Neuronal stem cell (in vitro differentiated cells): ENCODE measurements at regions not wholly inside any gene's neighbourhood (a gene's known extent, or its start where the extent isn't known, plus 50 kb on each side); places are given as distances from the start of the nearest gene placed in this dataset.
A peak's percentile ranks its signal among the peaks of the same experiment; 100 is the strongest.

ENCODE experiments used
- DNase-seq: peaks from one replicate; pipeline ENCODE4 v3.0.0-alpha.2; 2013; ENCODE audit warnings: low spot score
- H2AFZ ChIP-seq: one replicate; pipeline ENCODE4 v1.6.1; 2013; ENCODE audit warnings: mild to moderate bottlenecking, low read length, inconsistent platforms
- H2AK5ac ChIP-seq: 2 replicates; pipeline ENCODE4 v1.6.1; 2013; ENCODE audit warnings: low read depth, mild to moderate bottlenecking, inconsistent platforms, low read length, moderate library complexity, mixed read lengths
- H2BK120ac ChIP-seq: 2 replicates; pipeline ENCODE4 v1.6.1; 2013; ENCODE audit warnings: low read depth, mild to moderate bottlenecking, inconsistent platforms, low read length, moderate library complexity, mixed read lengths
- H2BK12ac ChIP-seq: one replicate; pipeline ENCODE4 v1.6.1; 2013; ENCODE audit warnings: low read length, inconsistent platforms
- H2BK15ac ChIP-seq: 2 replicates; pipeline ENCODE4 v1.6.1; 2013; ENCODE audit warnings: mild to moderate bottlenecking, low read length, inconsistent platforms, mixed read lengths
- H2BK5ac ChIP-seq: one replicate; pipeline ENCODE4 v1.6.1; 2013; ENCODE audit warnings: inconsistent platforms, mild to moderate bottlenecking, low read length, moderate library complexity
- H3K14ac ChIP-seq: one replicate; pipeline ENCODE4 v1.6.1; 2013; ENCODE audit warnings: low read length, inconsistent platforms
- H3K18ac ChIP-seq: 2 replicates; pipeline ENCODE4 v1.6.1; 2013; ENCODE audit warnings: low read length, inconsistent platforms
- H3K23ac ChIP-seq: 2 replicates; pipeline ENCODE4 v1.6.1; 2013; ENCODE audit warnings: low read depth, mild to moderate bottlenecking, mixed read lengths, low read length, inconsistent platforms; ENCODE audit not compliant: poor library complexity
- H3K27ac ChIP-seq: replicated peaks from 3 replicates; pipeline ENCODE4 v1.5.1; 2013; ENCODE audit warnings: low read length, inconsistent platforms
- H3K27me3 ChIP-seq, 3 experiments: 2 replicates each; pipeline ENCODE4 v1.6.1; 2013; ENCODE audit warnings: low read length in 3 of 3, mild to moderate bottlenecking in 2 of 3, inconsistent platforms in 1 of 3, low read depth in 1 of 3, mixed read lengths in 1 of 3, moderate library complexity in 1 of 3; ENCODE audit not compliant: control insufficient read depth in 3 of 3, insufficient read depth in 3 of 3
- H3K36me3 ChIP-seq, 2 donors: replicated peaks in 1 of 2; 2 replicates each; pipeline ENCODE4 v1.6.1; 2013; ENCODE audit warnings: low read length in 2 of 2; ENCODE audit not compliant: control insufficient read depth in 2 of 2, insufficient read depth in 2 of 2
- H3K4ac ChIP-seq: 2 replicates; pipeline ENCODE4 v1.6.1; 2013; ENCODE audit warnings: inconsistent platforms, mild to moderate bottlenecking, low read length, moderate library complexity
- H3K4me1 ChIP-seq, 2 donors: 1 replicate in 1 of 2; 2 replicates in 1 of 2; pipeline ENCODE4 v1.6.1; 2013; ENCODE audit warnings: low read length in 2 of 2, low read depth in 1 of 2; ENCODE audit not compliant: control insufficient read depth in 2 of 2, insufficient read depth in 1 of 2
- H3K4me2 ChIP-seq: one replicate; pipeline ENCODE4 v1.6.1; 2013; ENCODE audit warnings: mild to moderate bottlenecking, low read length, inconsistent platforms; ENCODE audit not compliant: insufficient read depth, poor library complexity, severe bottlenecking
- H3K4me3 ChIP-seq, 2 donors: 2 replicates each; pipeline ENCODE4 v1.5.1; 2013; ENCODE audit warnings: low read length in 2 of 2, mild to moderate bottlenecking in 2 of 2, inconsistent platforms in 1 of 2, moderate library complexity in 1 of 2
- H3K79me1 ChIP-seq: one replicate; pipeline ENCODE4 v1.6.1; 2013; ENCODE audit warnings: low read depth, mild to moderate bottlenecking, inconsistent platforms, low read length, moderate library complexity
- H3K9ac ChIP-seq: one replicate; pipeline ENCODE4 v1.6.1; 2013; ENCODE audit warnings: mild to moderate bottlenecking, low read depth, low read length, inconsistent platforms; ENCODE audit not compliant: poor library complexity
- H3K9me3 ChIP-seq, 2 donors: replicated peaks in 1 of 2; 2 replicates each; pipeline versions ENCODE3 to v1.6.1; 2013; ENCODE audit warnings: low read length in 2 of 2, mild to moderate bottlenecking in 2 of 2, inconsistent platforms in 1 of 2, low read depth in 1 of 2, mixed read lengths in 1 of 2, moderate library complexity in 1 of 2; ENCODE audit not compliant: control insufficient read depth in 2 of 2, insufficient read depth in 1 of 2
- H4K8ac ChIP-seq: one replicate; pipeline ENCODE4 v1.6.1; 2013; ENCODE audit warnings: low read depth, mild to moderate bottlenecking, inconsistent platforms, low read length, moderate library complexity
- H4K91ac ChIP-seq: one replicate; pipeline ENCODE4 v1.6.1; 2013; ENCODE audit warnings: low read length, low read depth, mild to moderate bottlenecking, inconsistent platforms; ENCODE audit not compliant: poor library complexity
- WGBS, 2 donors: extraction: QIAGEN DNeasy Blood & Tissue Kit; methylation state at CpG; one replicate each; pipeline ENCODE4 v1.1.7; 2013; ENCODE audit warnings: missing lambda C conversion rate in 2 of 2, mixed read lengths in 1 of 2; ENCODE audit not compliant: insufficient read length in 2 of 2, insufficient replicate concordance in 1 of 2; ENCODE audit errors: extremely low coverage in 2 of 2; 5-methylcytosine and 5-hydroxymethylcytosine counted together

DNA sequence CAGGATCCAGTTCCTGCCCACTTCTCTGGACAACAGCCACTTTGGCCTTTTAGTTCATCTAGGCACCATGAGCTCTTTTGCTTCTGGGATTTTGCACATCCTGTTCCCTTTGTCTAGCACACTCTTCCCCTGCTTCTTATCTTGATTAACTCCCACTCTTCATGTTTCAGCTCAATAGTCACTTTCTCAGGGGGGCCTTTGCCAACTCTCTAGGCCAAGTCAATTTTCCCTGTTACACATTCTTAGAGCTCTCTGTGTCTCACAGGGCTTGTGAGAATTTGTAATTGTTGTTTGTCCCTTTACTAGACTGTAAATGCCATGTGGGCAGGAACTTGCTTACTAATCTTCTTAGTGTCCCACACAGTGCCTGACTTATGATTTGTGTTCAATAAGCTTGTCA is 58.1 kb upstream of the EPB41L1 start:
- H3K4me2 ChIP-seq: no peak overlapping the region
- H2AFZ ChIP-seq: no peak overlapping the region
- peaks cover 0 to 7% (median 0%) of the 10 kb centered on the region in 3 experiments for H3K27me3 ChIP-seq
- H3K4ac ChIP-seq: no peak overlapping the region
- H3K14ac ChIP-seq: no peak overlapping the region
- peaks cover 17 to 23% of the 10 kb centered on the region in 2 donors for H3K4me1 ChIP-seq
- H3K27ac ChIP-seq: no peak overlapping the region
- no peak overlapping the region for H2BK5ac ChIP-seq
- no peak overlapping the region for H3K9ac ChIP-seq
- no peak for DNase-seq
- no peak overlapping the region for H4K8ac ChIP-seq
- no peak overlapping the region for H2BK15ac ChIP-seq
- H3K36me3 ChIP-seq: no peaks in the 10 kb centered on the region
- peaks cover 0 to 2% of the 10 kb centered on the region in 2 donors for H3K9me3 ChIP-seq
- peaks cover 8% of the 10 kb centered on the region for H3K79me1 ChIP-seq
- H2BK12ac ChIP-seq: no peak overlapping the region
- no peak overlapping the region for H3K4me3 ChIP-seq
- H3K23ac ChIP-seq: no peak overlapping the region
- H2AK5ac ChIP-seq: no peak overlapping the region
- no peak overlapping the region for H3K18ac ChIP-seq
- H4K91ac ChIP-seq: no peak overlapping the region
- no peak overlapping the region for H2BK120ac ChIP-seq

DNA sequence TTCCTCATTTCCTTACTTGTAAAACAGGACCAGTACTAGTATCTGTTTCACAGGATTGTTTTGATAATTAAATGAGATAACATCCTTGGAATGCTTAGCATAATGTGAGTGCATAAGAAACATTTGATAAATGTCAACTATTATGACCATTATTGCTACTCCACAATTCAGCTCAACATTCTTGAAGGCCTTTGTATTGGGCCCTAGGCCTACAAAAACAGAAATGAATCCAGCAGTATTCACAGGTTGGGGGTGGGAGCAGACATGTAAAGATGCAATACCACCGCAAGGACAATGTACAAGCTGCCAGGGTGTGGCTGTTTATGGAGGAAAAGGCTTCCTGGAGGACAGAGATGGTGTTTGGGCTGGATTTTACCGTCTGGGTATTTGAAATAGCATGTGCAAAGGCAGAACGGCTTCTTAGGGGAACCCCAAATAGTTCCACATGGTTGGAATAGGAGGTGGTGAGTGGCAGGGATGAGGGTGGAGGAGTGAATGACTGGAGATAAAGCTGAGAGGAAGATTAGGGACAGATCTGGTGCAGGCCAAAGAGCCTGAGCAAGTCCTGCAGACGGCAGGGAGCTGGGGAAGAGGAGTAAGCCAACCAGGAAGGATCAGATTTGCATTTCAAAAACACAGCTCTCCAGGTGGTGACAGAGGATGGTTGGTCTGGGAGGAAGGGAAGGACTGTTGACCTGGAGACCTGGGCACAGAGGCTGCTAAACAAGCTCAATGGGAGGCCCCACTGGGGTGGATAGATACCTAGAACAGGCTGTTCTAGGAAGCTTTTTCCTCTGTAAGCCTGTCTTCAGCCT is 57.0 kb upstream of the EPB41L1 start:
- no peak overlapping the region for H3K14ac ChIP-seq
- peaks cover 8% of the 10 kb centered on the region for H3K79me1 ChIP-seq
- H3K4ac ChIP-seq: no peak overlapping the region
- no peak overlapping the region for H2BK5ac ChIP-seq
- H3K18ac ChIP-seq: no peak overlapping the region
- DNase-seq: no peak
- no peak overlapping the region for H2BK120ac ChIP-seq
- H3K4me3 ChIP-seq: no peak overlapping the region
- H3K27me3 ChIP-seq: peaks cover 0 to 7% (median 0%) of the 10 kb centered on the region in 3 experiments
- H3K23ac ChIP-seq: no peak overlapping the region
- H3K9me3 ChIP-seq: peaks cover 0 to 2% of the 10 kb centered on the region in 2 donors
- H2AK5ac ChIP-seq: no peak overlapping the region
- H3K9ac ChIP-seq: no peak overlapping the region
- no peak overlapping the region for H2BK15ac ChIP-seq
- H2AFZ ChIP-seq: no peak overlapping the region
- no peaks in the 10 kb centered on the region for H3K36me3 ChIP-seq
- WGBS, 2 donors: no CpG with 5 or more reads among the region's 4 CpGs
- H2BK12ac ChIP-seq: no peak overlapping the region
- peak overlapping the region; percentile 8 for H3K27ac ChIP-seq
- H3K4me1 ChIP-seq: peaks cover 16 to 23% of the 10 kb centered on the region in 2 donors
- no peak overlapping the region for H4K8ac ChIP-seq
- H3K4me2 ChIP-seq: no peak overlapping the region
- no peak overlapping the region for H4K91ac ChIP-seq

DNA sequence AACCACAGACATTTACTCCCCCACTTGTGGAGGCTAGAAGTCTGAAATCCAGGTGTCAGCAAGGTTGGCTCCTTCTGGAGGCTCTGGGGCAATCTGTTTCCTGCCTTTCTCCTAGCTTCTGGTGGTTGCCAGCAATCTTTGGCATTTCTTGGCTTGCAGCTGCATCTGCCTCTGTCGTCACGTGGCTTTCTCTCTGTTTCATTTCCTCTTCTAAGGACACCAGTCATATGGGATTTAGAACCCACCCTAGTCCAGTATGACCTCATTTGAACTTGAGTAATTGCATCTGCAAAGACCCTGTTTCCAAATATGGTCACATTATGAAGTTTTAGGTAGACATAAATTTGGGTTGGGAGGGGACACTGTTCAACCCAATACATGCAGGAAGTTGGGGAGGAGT is 56.2 kb upstream of the EPB41L1 start:
- Histone ChIP-seq H2AK5ac (no peak overlapping the region), H2BK12ac (no peak overlapping the region), H3K9ac (no peak overlapping the region), H3K18ac (no peak overlapping the region), H3K36me3 (no peaks in the 10 kb centered on the region), H3K14ac (no peak overlapping the region), H3K4me2 (no peak overlapping the region), H2BK120ac (no peak overlapping the region), H3K79me1 (peaks cover 3% of the 10 kb centered on the region), H2AFZ (no peak overlapping the region), H3K23ac (no peak overlapping the region), H3K4me1 (peaks cover 14 to 23% of the 10 kb centered on the region in 2 donors), H3K4me3 (no peak overlapping the region), H3K4ac (no peak overlapping the region), H3K9me3 (no peaks in the 10 kb centered on the region), H2BK5ac (no peak overlapping the region), H4K91ac (no peak overlapping the region), H4K8ac (no peak overlapping the region), H3K27me3 (peaks cover 0 to 2% (median 0%) of the 10 kb centered on the region in 3 experiments), H2BK15ac (no peak overlapping the region), H3K27ac (no peak overlapping the region)
- WGBS, 2 donors: no CpG with 5 or more reads among the region's 2 CpGs
- no peak for DNase-seq

DNA sequence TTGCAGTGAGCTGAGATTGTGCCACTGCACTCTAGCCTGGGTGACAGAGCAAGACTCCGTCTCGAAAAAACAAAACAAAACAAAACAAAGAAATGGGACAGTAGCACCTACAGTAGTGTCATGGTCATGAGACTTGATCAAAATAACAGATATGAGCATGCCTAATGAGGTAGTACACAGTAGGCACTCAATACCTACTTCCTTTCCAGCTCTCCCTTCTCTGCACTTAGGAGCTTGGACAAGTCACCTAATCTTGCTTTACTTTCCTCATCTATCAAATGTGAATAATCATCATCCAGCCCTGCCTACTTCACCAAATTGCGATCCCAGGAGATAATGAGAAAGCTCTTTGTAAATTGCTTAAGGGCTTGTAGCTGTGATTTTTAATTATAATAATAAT is 55.4 kb upstream of the EPB41L1 start:
- H3K4me2 ChIP-seq: no peak overlapping the region
- no peak overlapping the region for H4K8ac ChIP-seq
- H3K18ac ChIP-seq: no peak overlapping the region
- no peak overlapping the region for H2BK120ac ChIP-seq
- no peak overlapping the region for H3K4me3 ChIP-seq
- no peak overlapping the region for H2BK15ac ChIP-seq
- H3K23ac ChIP-seq: no peak overlapping the region
- H3K4me1 ChIP-seq: peaks cover 12 to 20% of the 10 kb centered on the region in 2 donors
- H3K9ac ChIP-seq: no peak overlapping the region
- no peak overlapping the region for H4K91ac ChIP-seq
- DNase-seq: no peak
- H2BK12ac ChIP-seq: no peak overlapping the region
- no peak overlapping the region for H3K14ac ChIP-seq
- H3K79me1 ChIP-seq: no peaks in the 10 kb centered on the region
- no peak overlapping the region for H2BK5ac ChIP-seq
- H2AK5ac ChIP-seq: no peak overlapping the region
- WGBS, 2 donors: no CpG with 5 or more reads among the region's 3 CpGs
- no peaks in the 10 kb centered on the region for H3K9me3 ChIP-seq
- H3K4ac ChIP-seq: no peak overlapping the region
- no peaks in the 10 kb centered on the region for H3K36me3 ChIP-seq
- no peak overlapping the region for H3K27ac ChIP-seq
- H3K27me3 ChIP-seq: no peaks in the 10 kb centered on the region
- no peak overlapping the region for H2AFZ ChIP-seq
